Dermis blood vessel endothelial cell (primary cell): ENCODE measurements at regions not wholly inside any gene's neighbourhood (a gene's known extent, or its start where the extent isn't known, plus 50 kb on each side); places are given as distances from the start of the nearest gene placed in this dataset.
A peak's percentile ranks its signal among the peaks of the same experiment; 100 is the strongest.

Experiments used
- DNase-seq: peaks from one replicate; pipeline ENCODE4 v3.0.0; 2010

DNA sequence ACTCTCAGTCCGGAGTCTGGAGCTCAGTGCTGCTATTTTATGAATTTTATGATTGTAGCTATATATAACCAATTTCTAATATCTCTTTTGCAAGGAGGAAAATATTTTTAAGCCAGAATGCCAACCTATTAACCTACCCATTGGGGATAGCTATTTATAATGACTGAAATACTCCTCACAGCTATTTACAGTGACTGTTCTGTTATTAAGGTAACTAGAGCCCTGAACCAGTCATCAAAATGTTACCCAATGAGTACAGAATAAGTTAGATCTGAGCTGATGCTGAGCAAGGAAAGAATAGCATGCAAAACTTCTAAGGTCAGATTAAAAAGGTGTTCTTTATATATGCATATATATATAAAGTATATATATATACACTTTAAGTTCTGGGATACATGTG, 79.6 kb upstream of the PPP2R3A start:
- DNase-seq = no peak

DNA sequence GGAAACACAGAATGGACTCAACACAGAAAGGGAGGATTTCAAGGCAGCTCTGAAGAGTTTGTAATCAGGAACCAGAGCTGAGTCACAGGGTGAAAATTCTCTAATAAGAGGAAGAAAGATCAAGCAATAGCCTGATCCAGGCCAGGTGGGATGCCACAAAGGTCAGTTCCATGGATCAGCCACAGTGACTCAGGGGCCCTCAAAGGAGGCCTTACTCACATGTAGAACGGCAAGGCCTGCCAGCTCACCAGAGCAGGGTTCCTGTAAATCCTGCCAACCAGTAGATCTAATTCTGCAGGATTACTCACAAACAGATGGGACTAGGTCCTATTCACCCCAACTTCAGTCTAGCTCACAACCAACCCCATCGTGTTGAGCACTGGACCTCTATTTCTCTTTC, 78.3 kb upstream of the PPP2R3A start:
- peak; percentile 4 for DNase-seq

DNA sequence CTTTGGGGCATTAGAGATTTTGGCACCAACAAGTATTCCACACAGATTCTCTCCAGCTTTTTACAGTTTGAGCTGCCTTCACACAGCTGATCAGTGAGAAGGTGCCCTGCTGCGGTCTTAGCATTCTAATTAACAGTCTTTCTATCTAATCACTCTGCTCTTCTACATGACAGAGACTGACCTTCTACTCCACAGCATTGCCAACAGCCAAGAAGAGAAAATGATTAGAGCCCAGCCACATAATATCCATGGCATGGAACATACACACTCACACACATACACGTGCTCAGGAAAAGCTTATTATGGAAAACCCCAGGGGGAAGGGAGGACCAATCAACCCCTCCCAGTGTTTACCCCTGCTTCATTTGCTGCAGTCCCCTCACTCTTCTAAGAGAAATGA, 76.1 kb upstream of the PPP2R3A start:
- no peak for DNase-seq

DNA sequence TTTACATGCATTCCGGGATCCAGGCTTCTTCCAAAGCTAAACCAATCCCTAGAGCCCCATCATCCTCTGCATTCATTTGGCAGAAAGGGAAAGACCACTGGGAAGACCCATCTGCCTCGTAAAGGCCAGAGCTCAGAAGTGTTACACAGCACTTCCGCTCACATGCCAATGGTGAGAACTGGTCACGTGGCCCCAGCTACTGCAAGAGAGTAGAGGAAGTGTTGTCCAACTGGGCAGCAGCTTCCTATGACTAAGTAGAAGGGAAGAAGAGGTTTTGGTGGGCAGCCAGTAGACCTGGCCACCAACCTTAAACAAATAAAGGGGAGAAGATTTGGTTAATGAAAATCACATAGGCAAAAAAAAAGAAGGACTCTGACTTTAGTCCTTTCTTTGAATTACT, 74.4 kb upstream of the PPP2R3A start:
- DNase-seq = no peak

DNA sequence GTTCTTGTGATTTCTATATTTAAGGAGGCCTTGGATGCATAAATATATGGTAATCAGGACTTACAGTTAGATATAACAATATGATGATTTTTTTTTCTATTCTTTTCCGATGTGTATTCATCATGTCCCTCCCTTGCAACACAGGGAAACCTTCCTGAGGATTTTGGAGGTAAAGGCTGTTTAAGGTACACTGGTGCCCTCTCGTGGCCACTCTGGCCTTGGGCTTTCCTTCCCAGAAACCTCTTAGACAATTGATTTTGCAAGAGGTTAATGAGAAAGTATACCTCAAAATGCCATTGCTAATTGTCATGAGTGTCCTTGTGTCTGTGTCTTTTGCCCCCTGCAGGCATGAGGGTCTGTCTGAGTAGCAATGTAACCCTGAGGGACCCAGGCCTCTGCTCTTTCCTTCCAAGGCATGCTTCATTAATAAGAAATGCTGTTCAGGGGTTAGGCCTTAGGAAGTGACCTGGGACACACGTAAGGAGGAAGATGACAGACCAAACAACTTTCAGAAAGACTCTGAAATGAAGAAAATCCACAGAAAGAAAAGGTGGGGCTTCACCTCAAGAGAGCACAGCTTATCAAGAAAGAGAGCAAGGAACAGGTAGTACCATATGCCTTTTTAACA, 70.3 kb upstream of the PPP2R3A start:
- peak; percentile 88 for DNase-seq

DNA sequence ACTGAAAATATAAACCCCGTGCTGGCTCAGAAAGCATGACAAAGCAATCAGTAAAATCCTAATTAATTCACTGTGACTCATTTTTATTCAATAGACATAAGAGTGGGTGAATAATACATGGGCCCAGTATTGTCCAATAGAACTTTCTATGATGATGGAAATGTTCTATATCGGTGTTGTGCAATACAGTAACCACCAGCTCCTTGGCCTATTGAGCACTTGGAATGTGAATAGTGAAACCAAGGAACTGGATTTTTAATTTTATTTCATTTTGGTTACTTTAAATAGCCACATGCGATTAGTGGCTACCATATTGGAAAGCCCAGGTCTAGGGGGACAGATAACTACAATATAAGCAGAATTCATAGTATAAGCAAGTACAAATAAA, 69.8 kb upstream of the PPP2R3A start:
- DNase-seq = no peak

DNA sequence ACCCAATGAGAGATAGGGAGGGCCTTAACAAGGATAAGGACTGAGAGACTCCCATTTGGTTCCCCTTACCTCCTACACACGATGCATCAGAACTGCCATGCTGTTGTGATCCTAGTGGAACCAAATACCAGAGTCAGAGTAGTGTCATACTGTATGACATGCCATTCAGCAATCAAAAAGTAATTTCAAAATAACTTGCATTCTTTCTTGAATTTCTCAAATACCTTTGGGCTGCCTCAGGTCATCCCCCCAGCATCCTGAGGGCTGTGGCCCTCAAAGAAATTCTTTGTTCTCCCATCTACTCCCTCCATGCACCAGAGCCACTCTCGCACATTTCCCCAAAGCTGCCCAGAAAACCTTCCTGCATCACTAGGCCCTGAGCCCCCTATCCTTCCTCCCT, 68.9 kb upstream of the PPP2R3A start:
- no peak for DNase-seq

DNA sequence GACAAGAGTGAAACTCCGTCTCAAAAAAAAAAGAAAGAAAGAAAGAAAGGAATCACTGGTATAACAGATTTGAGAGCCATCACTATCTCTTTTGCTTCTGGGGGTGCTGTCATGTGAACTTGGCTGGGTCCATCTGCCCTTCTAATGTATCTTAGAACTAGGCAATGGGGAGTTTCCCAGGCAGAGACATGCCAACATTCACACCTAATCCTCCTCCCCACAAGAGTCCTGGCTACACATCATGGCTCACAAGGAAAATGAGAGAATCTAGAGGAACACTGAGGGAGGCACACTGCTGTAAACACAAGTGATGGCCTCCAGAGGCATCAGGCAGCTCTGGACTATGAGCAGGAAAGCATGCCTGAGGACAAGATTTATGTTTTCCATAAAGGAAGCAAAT, 67.8 kb upstream of the PPP2R3A start:
- no peak for DNase-seq

DNA sequence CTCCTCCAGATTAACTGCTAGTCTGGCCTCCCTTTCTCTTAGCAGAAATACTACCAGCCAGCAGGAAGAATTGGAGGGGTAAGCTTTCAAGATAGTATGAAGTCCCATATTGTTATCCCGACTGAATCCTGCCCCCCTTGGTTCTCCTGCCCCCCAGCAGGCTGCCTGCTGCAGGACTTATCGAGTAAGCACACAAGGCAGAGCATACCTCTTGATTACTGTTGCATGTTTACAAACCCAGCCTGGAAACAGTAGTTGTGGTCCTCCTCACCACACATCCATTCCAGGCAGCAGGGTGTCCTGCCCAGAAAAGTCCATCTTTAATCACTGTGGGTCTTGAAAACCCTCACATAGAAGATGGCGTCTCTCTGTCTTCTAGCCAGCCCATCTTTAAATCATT, 66.8 kb upstream of the PPP2R3A start:
- no peak for DNase-seq

DNA sequence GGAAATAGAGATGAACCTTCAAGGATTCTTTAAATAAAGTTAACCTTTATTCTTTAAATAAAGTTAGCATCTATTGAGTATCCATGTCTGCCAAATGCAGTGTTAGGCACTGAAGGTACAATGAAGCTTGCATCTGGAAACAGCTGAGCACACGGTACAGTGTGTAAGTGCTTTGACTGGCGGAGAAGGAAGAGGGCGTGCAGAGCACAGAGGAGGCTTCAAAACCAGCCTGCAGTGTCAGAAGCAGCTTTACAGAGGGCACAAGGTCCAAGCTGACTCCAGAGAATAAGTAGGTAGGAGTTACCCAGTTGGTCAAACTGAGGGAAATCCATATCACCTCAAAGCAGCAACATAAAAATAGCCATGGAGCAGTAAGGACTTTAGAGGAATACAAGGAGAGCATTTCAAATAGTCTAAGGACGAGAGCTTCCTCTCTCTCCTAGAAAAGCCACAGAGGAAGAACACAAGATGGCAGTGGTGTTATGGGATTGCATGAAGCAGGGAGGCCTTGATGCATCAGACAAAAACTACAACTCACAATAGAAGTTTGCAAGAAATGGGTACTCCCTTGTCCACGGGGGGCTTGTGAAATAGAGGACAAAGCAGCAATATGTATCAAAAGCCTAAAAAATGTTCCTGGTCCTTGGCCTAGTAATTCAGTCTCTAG, 60.3 kb upstream of the PPP2R3A start:
- DNase-seq = peak; percentile 13

DNA sequence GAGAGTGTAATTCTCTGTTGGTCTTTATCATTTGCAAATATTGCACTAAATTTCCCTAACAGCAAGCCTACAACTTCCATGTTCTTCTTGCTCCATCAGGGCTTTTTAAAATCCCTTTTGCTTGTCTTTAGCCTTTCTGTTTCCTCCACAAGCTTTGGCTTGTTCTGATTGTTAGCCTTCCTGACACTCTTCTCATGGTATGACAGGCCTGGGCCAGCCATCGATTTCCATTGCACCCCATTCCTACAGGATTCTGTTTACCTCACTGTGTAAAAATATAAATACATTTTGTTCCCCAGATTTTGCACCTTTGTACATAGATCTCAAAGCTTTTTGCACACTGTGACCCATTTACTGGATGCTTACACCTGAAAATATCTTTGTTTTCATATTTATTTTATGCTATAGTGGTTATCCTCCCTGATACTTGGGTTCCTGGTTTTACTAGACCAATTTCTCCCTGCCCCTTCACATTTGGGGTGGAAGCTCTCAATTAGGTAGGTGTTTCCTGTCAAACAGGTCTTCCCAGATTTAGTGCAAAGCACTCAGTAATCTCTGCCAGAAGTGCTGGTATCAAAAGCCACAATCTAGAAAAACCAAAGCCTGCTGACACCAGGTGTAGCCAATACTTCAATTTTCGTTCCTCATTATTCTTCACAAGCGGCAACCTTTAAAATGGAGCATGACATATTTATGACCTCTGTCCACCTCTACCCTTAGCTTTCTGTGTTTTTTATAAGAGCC, 57.9 kb upstream of the PPP2R3A start:
- no peak for DNase-seq

DNA sequence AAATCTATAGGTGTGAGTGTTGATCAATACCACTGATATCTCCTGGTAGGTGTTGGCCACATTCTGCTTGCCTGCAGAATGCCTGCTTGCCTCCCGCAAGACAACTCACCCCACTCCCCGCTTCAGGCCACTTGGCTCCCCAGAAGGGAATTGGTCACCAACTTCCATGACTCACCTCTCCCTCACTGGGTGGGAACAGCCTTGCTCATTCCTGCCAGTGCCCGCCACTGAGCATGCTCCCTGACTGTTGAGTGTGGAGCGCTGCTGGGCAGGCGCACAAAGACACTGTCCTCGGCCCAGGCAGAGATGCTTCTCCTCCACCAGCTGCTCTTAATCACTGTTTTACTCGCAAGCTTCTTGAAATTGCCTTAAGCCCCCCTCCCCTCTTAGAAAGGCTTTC, 57.3 kb upstream of the PPP2R3A start:
- no peak for DNase-seq

DNA sequence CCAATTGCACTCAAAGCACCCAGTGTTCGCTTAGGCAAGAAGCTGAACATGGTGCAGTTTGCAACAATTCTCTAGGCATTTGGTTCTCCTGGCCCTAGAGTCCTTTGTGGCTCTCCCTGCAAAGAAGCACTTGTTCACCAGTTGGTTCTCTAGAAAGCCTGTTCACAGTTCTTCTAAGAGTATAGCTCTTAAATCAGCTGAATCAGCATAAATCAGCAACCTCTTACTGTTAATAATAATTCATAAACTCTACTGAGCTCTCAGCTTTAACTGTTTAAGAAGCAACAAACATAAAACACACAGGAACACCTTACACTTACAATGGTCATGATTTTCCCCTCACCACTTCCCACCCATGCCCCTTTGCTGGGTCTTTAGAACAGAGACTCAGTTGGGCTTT, 56.8 kb upstream of the PPP2R3A start:
- no peak for DNase-seq

DNA sequence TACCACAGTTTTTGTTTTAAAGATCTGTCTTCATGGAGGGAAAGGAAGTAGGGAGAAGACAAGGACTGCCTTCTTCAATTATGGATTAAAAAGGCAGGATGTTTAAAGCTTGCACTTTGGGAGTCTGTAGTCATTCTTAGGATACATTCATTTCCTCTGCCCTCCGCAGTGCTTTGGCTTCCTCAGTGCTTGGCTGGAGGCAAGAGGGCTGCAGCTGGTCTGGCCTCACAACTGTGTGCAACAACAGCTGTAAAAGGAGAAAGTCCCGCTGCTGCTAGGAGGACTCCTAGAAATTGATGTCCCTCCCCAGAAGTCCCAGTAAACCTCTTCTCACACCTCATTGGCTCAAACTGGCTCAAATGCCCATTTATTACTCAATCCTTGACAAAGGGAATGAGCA, 54.4 kb upstream of the PPP2R3A start:
- DNase-seq = peak; percentile 12

DNA sequence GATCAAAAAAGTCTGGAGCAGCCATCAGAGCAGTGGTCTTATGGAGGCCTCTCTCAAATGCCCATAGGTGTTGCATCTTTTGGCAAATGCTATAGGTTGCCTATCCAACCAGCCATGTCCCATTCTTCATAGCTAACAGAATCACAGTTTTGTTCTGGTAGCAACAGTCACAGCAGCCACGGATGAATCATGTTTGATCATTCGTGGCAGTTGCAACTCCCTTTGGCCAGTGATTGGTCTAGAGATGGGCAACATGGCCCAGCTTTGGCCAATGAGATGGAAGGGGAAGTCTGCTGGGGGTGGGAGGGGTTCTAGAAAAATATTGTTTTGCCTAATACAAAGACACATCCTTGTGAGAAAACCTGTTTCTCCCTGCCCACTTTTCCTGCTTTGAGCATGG, 50.3 kb upstream of the PPP2R3A start:
- no peak for DNase-seq
